ENCODE measurements at regions not wholly inside any gene's neighbourhood (a gene's known extent, or its start where the extent isn't known, plus 50 kb on each side); places are given as distances from the start of the nearest gene placed in this dataset.

DNA sequence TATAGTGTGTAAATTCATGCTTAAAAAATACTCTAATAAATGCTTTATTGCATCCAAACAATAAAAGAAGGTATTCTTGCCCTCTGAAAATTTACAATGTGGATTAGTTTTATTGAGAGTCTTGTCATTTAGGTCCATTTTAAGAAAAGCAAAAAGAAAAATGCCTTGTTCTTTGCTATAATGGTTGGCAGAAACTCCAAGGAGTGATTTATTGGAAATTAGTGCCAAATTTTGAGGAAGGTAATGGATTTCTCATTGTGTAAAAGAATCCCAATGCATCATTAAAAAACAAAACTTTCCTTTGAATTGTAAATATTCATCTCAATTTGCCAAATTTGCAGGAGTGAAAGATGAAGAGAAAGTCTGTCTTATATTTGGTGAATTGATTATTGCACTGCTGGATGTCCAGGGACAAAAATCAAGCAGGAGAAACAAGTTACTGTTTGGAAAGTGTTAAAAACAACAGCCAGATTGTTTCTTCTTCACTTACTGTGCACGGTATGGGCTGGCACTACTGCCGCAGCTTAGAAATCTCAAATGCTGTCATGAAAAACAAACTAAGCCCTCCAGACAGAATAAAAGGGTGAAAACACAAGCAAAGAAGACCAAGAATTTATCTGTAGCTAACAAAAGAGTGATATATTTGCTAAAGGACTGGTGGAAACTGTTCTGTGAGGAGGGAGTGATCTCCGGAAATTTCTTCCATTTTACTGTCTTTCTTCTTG lies 511.7 kb downstream of the TMTC2 start:
- H3K4me1 Mint-ChIP-seq (ENCODE audit: unreplicated experiment): peaks cover 6% of the 10 kb centered on the region
- H3K27ac Mint-ChIP-seq: no peak overlapping the region
- no peak for DNase-seq (ENCODE audit: extremely low spot score, unreplicated experiment)
- H3K36me3 Mint-ChIP-seq: no peaks in the 10 kb centered on the region
- TF ChIP-seq, protein P1, sequence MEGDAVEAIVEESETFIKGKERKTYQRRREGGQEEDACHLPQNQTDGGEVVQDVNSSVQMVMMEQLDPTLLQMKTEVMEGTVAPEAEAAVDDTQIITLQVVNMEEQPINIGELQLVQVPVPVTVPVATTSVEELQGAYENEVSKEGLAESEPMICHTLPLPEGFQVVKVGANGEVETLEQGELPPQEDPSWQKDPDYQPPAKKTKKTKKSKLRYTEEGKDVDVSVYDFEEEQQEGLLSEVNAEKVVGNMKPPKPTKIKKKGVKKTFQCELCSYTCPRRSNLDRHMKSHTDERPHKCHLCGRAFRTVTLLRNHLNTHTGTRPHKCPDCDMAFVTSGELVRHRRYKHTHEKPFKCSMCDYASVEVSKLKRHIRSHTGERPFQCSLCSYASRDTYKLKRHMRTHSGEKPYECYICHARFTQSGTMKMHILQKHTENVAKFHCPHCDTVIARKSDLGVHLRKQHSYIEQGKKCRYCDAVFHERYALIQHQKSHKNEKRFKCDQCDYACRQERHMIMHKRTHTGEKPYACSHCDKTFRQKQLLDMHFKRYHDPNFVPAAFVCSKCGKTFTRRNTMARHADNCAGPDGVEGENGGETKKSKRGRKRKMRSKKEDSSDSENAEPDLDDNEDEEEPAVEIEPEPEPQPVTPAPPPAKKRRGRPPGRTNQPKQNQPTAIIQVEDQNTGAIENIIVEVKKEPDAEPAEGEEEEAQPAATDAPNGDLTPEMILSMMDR (conservative IDR thresholded peaks at IDR 0.05): no peak
- H3K4me3 Mint-ChIP-seq: no peak overlapping the region
- H3K9me3 Mint-ChIP-seq: no peaks in the 10 kb centered on the region
- no peaks in the 10 kb centered on the region for H3K27me3 Mint-ChIP-seq

DNA sequence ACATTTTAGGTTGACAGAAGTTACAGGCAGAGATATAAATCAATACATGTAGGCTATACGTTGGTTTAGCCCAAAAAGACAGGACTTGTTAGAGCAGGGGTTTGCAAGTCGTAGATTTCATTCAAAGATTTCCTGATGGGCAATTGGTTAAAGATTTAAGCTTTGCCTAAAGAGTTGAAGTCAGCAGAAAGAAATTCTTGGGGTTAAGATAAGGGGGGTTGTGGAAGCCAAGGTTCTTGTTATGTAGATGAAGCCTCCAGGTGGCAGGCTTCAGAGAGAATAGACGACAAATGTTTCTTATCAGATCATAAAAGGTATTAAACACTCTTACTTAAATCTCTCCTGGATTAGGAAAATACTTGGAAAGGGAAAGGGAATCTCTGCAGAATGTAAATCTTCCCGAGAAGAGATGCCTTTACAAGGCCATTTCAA lies 510.8 kb downstream of the TMTC2 start:
- Mint-ChIP-seq H3K4me3 (no peak overlapping the region), H3K27me3 (no peaks in the 10 kb centered on the region), H3K27ac (no peak overlapping the region), H3K36me3 (no peaks in the 10 kb centered on the region), H3K9me3 (no peaks in the 10 kb centered on the region), H3K4me1 (ENCODE audit: unreplicated experiment) (peaks cover 6% of the 10 kb centered on the region)
- no peak for DNase-seq (ENCODE audit: extremely low spot score, unreplicated experiment)
- TF ChIP-seq, protein P1 (conservative IDR thresholded peaks at IDR 0.05): no peak

DNA sequence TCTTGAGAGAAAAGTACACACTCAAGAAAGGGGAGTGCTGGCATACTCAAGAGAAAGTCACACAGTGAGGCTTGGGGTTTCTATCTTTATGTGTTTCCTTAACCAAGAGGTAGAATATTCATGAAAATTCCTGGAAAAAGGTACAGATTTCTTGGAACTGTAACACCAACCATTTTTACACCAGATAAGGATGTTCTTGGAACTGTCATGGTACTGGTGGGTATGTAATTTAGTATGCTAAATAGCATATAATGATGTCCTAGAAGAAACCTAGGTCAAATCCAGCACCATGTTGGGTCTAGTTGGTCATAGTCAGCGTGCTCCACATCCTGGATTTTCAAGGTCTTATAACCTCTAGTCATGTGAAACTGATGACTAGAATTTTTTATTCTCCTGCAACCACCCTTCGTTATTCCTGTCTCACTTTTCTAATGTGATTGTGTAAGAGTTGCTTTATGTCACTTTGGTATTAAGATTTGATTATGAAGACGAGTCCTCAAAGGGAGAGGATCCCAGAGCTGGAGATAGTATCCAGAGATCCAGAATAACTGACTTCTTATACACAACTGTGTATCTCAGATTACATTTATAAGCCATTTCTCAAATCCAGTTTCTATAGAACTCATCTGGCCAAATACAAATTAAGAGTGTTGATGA lies 510.1 kb downstream of the TMTC2 start:
- Mint-ChIP-seq H3K9me3 (no peaks in the 10 kb centered on the region), H3K4me3 (no peak overlapping the region), H3K36me3 (no peaks in the 10 kb centered on the region), H3K27me3 (no peaks in the 10 kb centered on the region), H3K4me1 (ENCODE audit: unreplicated experiment) (peaks cover 6% of the 10 kb centered on the region), H3K27ac (no peak overlapping the region)
- TF ChIP-seq, protein P1 (conservative IDR thresholded peaks at IDR 0.05): no peak
- DNase-seq (ENCODE audit: extremely low spot score, unreplicated experiment): no peak

DNA sequence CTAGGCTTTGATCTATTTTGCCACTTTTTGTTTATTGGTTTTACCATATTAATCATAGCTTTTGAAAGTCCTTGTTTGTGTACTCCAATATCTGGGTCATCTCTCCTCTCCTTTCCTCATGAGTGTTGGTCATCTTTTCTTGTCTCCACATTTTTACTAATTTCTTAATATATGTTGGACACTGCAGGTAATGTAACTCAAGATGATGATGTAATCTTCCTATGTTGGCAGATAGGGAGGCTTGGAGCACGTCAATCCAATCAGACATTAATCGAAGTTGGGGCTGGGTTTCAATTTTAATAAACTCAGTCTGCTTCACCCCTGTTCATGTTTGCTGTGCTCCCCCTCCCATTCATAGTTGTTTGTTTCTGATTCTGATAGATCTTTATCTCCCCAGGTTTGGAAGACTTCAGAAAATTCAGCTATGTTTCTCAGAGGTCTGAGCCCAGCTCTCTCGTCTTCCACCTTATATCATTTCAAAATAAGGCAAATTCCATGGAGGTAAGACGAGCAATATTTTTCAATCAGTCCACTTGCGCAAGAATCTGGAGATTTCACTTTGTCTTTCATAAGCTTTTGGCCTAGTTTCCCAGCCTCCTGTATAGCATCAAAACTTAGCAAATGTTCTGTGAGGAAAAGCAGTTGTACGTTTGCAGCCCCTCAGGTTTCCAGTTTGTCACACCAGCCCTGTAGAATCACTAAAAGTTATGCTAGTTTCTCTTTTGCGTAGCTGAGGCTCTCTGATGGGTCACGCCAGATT lies 504.1 kb downstream of the TMTC2 start:
- no peak overlapping the region for H3K4me3 Mint-ChIP-seq
- DNase-seq (ENCODE audit: extremely low spot score, unreplicated experiment): no peak
- no peaks in the 10 kb centered on the region for H3K27me3 Mint-ChIP-seq
- no peaks in the 10 kb centered on the region for H3K36me3 Mint-ChIP-seq
- no peaks in the 10 kb centered on the region for H3K4me1 Mint-ChIP-seq (ENCODE audit: unreplicated experiment)
- TF ChIP-seq, protein P1 (conservative IDR thresholded peaks at IDR 0.05): no peak
- H3K9me3 Mint-ChIP-seq: no peaks in the 10 kb centered on the region
- no peak overlapping the region for H3K27ac Mint-ChIP-seq

DNA sequence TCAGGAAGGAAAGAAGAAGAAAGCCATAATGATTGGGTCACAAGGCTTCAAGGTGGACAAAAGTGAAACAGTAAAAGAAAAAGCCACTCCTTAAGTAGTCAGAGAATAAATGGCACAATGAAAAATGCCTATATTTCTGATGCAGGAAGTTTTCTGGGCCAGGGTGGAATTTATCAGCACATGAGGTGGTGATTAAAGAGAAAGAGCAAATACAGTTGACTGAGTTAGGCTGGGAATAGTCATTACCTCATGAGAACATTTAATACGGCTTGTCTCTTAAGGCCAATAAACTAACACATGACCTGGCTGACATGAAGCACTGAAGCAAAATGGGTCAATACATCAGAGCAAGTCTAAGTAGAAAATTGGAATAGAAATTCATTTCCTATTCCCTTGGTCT lies 499.7 kb downstream of the TMTC2 start:
- no peak for DNase-seq (ENCODE audit: extremely low spot score, unreplicated experiment)
- no peak overlapping the region for H3K4me3 Mint-ChIP-seq
- H3K9me3 Mint-ChIP-seq: no peaks in the 10 kb centered on the region
- H3K36me3 Mint-ChIP-seq: no peaks in the 10 kb centered on the region
- no peaks in the 10 kb centered on the region for H3K27me3 Mint-ChIP-seq
- TF ChIP-seq, protein P1 (conservative IDR thresholded peaks at IDR 0.05): no peak
- H3K4me1 Mint-ChIP-seq (ENCODE audit: unreplicated experiment): no peaks in the 10 kb centered on the region
- no peak overlapping the region for H3K27ac Mint-ChIP-seq

Data from type B pancreatic cell (in vitro differentiated cells).